OCI-LY3 (cell line): ENCODE measurements at regions not wholly inside any gene's neighbourhood (a gene's known extent, or its start where the extent isn't known, plus 50 kb on each side); places are given as distances from the start of the nearest gene placed in this dataset.

Experiments used
- H2AFZ ChIP-seq: fragments of 200-600, 300-600 bp; shearing (Covaris generic); 2 replicates; pipeline ENCODE4 v1.6.0; 2014; ENCODE audit warnings: antibody characterized with exemption, low read depth, low read length
- H3K27ac ChIP-seq: fragments of 200-600, 300-600 bp; sonication (generic); 2 replicates; pipeline ENCODE4 v1.5.1; 2014; ENCODE audit warnings: mild to moderate bottlenecking, low read length, moderate library complexity, mixed read lengths
- H3K27me3 ChIP-seq: fragments of 200-600, 300-600 bp; sonication (generic); 2 replicates; pipeline ENCODE4 v1.6.1; 2014; ENCODE audit warnings: low read depth, low read length, mixed read lengths
- H3K36me3 ChIP-seq: fragments of 200-600, 300-600 bp; sonication (generic); replicated peaks from 2 replicates; pipeline ENCODE3; 2014; ENCODE audit warnings: low read depth, low read length, mixed read lengths
- H3K4me1 ChIP-seq: fragments of 300-600, 200-600 bp; sonication (generic); 2 replicates; pipeline ENCODE4 v1.6.1; 2014; ENCODE audit warnings: low read length, mixed read lengths
- H3K4me2 ChIP-seq: fragments of 200-600, 300-600 bp; sonication (generic); 2 replicates; pipeline ENCODE4 v1.6.1; 2014; ENCODE audit warnings: low read length, mixed read lengths
- H3K4me3 ChIP-seq: fragments of 300-600, 200-600 bp; sonication (generic); 2 replicates; pipeline ENCODE4 v1.5.1; 2014; ENCODE audit warnings: antibody characterized with exemption, mild to moderate bottlenecking, low read length, moderate library complexity
- H3K79me2 ChIP-seq: fragments of 300-600, 200-600 bp; shearing (Covaris generic); 2 replicates; pipeline ENCODE4 v1.6.1; 2014; ENCODE audit warnings: mild to moderate bottlenecking, low read length, mixed read lengths
- H3K9ac ChIP-seq: fragments of 300-600, 200-600 bp; shearing (Covaris generic); 2 replicates; pipeline ENCODE4 v1.6.0; 2014; ENCODE audit warnings: mild to moderate bottlenecking, low read length, moderate library complexity
- H3K9me3 ChIP-seq: fragments of 200-600, 300-600 bp; shearing (Covaris generic); 2 replicates; pipeline ENCODE4 v1.6.1; 2014; ENCODE audit warnings: low read length, mixed read lengths; ENCODE audit not compliant: insufficient read depth
- H4K20me1 ChIP-seq: fragments of 200-600, 300-600 bp; sonication (generic); 2 replicates; pipeline ENCODE4 v1.6.1; 2016; ENCODE audit warnings: low read length, mixed read lengths; ENCODE audit not compliant: insufficient read depth
- EZH2phosphoT487 ChIP-seq: fragments of 200-600 bp; shearing (Covaris generic); IDR thresholded peaks from 2 replicates; pipeline ENCODE4 v1.6.1; 2018; ENCODE audit warnings: antibody characterized with exemption, mixed run types, low read depth
- TF ChIP-seq, protein P1 (sequence below): fragments of 200-600, 300-600 bp; sonication (generic); IDR thresholded peaks from 2 replicates; pipeline ENCODE4 v1.5.1; 2014; ENCODE audit warnings: antibody characterized with exemption, low read length, low read depth

DNA sequence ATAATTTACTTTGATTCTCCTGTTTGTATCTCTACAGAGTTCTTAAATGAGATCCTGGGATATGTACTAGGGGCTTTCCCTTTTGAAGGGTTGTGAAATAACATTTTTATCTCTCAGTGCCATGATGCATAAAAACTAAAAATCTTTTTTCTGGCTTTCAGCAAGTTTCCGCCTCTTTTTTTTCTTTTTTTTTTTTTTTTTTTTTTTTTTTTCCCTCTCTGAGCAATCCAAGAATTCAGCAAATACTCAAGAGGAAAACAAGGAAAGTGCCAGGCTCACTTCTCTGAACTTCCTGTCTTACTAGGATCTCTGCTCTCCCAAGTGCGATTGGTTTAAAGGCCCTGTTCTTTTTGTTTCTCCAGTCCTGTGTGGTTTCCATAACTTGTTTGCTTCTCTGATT, 79.9 kb downstream of the HYCC1 start:
- H2AFZ ChIP-seq, result no peak overlapping the region
- H3K27ac ChIP-seq, result no peak overlapping the region
- H3K4me2 ChIP-seq, result no peak overlapping the region

DNA sequence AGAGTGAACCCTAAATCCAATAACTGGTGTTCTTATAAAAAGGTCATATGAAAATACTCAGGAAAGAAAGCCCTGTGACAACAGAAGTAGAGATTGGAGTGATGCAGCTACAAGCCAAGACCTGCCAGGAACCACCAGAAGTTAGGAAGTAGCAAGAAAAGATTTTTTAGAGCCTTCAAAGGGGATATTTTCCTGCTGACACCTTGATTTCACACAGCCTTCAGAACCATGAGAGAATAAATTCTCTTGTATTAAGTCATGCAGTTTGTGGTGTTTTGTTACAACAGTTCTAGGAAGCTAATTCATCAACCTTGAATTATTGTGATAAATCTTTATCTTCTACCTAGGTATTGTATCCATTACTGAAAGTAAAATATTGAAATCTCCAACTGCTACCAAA, 81.0 kb downstream of the HYCC1 start:
- TF ChIP-seq, protein P1, sequence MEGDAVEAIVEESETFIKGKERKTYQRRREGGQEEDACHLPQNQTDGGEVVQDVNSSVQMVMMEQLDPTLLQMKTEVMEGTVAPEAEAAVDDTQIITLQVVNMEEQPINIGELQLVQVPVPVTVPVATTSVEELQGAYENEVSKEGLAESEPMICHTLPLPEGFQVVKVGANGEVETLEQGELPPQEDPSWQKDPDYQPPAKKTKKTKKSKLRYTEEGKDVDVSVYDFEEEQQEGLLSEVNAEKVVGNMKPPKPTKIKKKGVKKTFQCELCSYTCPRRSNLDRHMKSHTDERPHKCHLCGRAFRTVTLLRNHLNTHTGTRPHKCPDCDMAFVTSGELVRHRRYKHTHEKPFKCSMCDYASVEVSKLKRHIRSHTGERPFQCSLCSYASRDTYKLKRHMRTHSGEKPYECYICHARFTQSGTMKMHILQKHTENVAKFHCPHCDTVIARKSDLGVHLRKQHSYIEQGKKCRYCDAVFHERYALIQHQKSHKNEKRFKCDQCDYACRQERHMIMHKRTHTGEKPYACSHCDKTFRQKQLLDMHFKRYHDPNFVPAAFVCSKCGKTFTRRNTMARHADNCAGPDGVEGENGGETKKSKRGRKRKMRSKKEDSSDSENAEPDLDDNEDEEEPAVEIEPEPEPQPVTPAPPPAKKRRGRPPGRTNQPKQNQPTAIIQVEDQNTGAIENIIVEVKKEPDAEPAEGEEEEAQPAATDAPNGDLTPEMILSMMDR, result no peak
- TF ChIP-seq EZH2phosphoT487, result no peak
- Histone ChIP-seq H3K27me3 (no peaks in the 10 kb centered on the region), H3K9ac (no peak overlapping the region), H3K79me2 (no peaks in the 10 kb centered on the region), H3K4me3 (no peak overlapping the region), H3K36me3 (no peaks in the 10 kb centered on the region), H3K4me1 (no peaks in the 10 kb centered on the region), H2AFZ (no peak overlapping the region), H3K27ac (no peak overlapping the region), H4K20me1 (no peaks in the 10 kb centered on the region), H3K9me3 (no peaks in the 10 kb centered on the region), H3K4me2 (no peak overlapping the region)

More for the DNA sequence above, 79.9 kb downstream of the HYCC1 start:
- Histone ChIP-seq H3K9me3 (no peaks in the 10 kb centered on the region), H3K27me3 (no peaks in the 10 kb centered on the region), H3K36me3 (no peaks in the 10 kb centered on the region), H3K4me1 (no peaks in the 10 kb centered on the region), H4K20me1 (no peaks in the 10 kb centered on the region), H3K9ac (no peak overlapping the region), H3K4me3 (no peak overlapping the region), H3K79me2 (no peaks in the 10 kb centered on the region)
- no peak for TF ChIP-seq EZH2phosphoT487
- TF ChIP-seq, protein P1, result no peak

DNA sequence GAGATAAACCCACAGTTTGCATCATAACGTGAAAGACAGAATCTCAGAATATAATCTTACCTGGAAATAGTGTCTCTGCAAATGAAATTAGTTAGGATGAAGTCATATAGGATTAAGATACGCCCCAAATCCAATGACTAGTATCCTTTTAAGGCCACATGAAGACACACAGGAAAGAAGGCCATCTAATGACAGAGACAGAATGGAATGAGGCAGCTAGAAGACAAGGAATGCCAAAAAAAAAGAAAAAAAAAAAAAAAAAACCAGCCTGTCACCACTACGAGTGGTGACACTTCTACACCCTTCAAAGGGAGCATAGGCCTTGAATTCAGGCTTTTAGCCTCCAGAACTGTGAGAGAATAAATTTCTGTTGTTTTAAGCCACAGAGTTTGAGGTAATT, 82.9 kb downstream of the HYCC1 start:
- H3K27ac ChIP-seq, result no peak overlapping the region
- no peaks in the 10 kb centered on the region for H3K4me1 ChIP-seq
- no peaks in the 10 kb centered on the region for H3K9me3 ChIP-seq
- H3K36me3 ChIP-seq, result no peaks in the 10 kb centered on the region
- H3K27me3 ChIP-seq, result no peaks in the 10 kb centered on the region
- no peak overlapping the region for H2AFZ ChIP-seq
- no peaks in the 10 kb centered on the region for H3K79me2 ChIP-seq
- H3K9ac ChIP-seq, result no peak overlapping the region
- H3K4me2 ChIP-seq, result no peak overlapping the region
- no peaks in the 10 kb centered on the region for H4K20me1 ChIP-seq
- no peak for TF ChIP-seq EZH2phosphoT487
- TF ChIP-seq, protein P1, result no peak
- no peak overlapping the region for H3K4me3 ChIP-seq

DNA sequence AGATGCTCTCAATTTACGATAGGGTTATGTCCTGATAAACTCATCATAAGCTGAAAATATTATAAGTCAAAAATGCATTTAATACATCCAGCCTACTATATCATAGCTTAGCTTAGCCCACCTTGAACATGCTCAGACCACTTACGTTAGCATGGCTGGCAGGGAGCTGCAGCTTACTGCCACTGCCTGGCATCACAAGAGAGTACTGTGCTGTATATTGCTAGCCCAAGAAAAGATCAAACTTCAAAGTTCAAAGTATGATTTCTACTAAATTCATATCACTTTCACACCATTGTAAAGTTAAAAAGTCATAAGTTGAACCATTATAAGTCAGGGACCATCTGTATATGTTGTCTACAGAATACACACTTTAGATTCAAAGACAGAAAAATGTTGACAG, 91.6 kb downstream of the HYCC1 start:
- H4K20me1 ChIP-seq, result no peaks in the 10 kb centered on the region
- no peak overlapping the region for H3K4me2 ChIP-seq
- no peaks in the 10 kb centered on the region for H3K36me3 ChIP-seq
- TF ChIP-seq, protein P1, result no peak
- no peak for TF ChIP-seq EZH2phosphoT487
- no peaks in the 10 kb centered on the region for H3K4me1 ChIP-seq
- no peak overlapping the region for H3K27ac ChIP-seq
- no peak overlapping the region for H2AFZ ChIP-seq
- no peaks in the 10 kb centered on the region for H3K27me3 ChIP-seq
- H3K9ac ChIP-seq, result no peak overlapping the region
- no peaks in the 10 kb centered on the region for H3K9me3 ChIP-seq
- H3K4me3 ChIP-seq, result no peak overlapping the region
- no peaks in the 10 kb centered on the region for H3K79me2 ChIP-seq
